ENCODE measurements at regions not wholly inside any gene's neighbourhood (a gene's known extent, or its start where the extent isn't known, plus 50 kb on each side); places are given as distances from the start of the nearest gene placed in this dataset.
"Not testable (repeated sequence)": the region's sequence is repeated elsewhere in the genome, so short reads cannot be mapped to it uniquely, and the experiment has no call there.

DNA sequence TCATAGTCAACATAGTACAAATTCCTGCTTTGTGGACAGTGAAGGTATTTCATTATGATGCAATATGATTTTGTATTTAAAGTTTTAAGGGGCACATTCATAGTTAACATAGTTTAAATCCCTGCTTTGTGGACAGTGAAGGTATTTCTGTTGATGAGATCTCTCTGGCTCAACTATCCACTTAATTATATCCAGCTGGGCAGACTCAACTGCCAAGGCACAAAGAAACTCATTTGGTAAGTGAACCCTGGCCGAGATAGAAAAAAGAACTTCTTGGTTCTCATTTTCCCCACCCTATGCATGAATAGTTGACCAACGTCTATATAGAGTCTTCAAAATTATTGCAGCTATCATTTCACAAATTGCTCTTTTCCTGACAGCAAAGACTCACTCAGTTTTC, 1194.6 kb downstream of the NCAM2 start:
- DNase-seq = no peak

DNA sequence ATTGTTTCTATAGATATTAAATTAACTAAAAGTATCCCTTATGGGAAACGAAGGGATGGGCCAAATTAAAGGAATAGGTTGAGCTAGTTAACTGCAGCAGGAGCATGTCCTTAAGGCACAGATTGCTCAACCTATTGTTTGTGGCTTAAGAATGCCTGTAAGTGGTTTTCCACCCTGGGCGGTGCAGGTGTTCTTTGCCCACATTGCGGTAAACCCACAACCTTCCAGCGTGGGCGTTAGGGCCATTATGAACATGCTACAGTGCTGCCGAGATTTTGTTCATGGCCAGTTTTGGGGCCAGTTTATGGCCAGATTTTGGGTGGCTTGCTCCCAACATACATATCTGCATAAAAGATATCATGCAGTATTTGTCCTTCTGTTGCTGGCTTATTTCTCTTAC, 1196.8 kb downstream of the NCAM2 start:
- not testable (repeated sequence) for DNase-seq

DNA sequence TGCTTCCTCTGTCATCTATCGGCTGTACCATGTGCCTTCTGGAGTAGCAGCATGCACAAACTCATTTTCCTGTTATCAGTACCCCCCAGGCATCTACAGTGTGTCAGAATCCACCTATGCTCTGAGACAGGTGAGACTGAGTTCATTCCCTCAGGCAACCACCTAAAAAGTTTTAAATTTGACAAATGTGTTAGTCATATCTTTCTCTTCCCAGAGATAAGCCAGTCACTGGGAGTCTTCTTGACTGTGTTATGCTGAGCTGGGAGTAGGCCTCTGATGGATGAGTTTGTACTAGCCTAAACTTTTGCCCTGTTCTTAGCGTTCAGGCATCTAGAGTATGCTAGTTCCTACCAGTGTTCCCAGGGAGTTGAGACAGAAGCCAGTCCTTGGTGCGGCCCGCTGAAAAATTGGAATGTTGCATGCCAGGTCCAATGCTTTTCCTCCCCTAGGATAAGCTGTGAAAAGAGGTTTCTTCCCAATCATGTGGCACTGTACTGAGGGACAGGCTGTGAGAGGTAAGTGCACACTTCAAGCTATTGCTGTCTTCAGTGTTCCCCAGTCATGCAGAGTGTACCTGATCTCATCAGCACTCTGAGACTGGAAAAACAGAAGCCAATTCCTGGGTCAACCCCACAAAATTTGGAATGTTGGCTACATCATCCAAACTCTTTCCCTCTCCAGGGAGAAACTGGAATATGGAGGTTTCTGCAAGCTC, 1202.3 kb downstream of the NCAM2 start:
- DNase-seq = no peak

DNA sequence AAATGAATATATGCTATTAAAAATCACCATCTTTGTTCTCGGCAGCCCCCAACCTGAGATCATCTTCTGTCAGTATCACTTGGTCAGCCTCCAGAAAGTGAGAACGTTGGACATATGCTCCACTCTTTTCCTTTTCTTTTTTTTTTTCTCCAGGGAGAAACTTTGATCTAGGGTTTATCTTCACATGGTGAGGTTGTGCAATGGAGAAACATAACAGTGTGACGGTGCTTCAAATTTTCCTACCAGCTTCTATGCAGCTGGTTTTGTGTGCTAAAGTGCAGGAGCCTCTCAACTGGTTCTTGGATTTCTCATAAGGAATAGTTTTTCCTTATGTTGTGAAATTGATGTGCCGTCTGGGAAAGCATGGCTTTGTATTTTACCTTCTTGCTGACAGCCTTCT, 1202.9 kb downstream of the NCAM2 start:
- DNase-seq = no peak

DNA sequence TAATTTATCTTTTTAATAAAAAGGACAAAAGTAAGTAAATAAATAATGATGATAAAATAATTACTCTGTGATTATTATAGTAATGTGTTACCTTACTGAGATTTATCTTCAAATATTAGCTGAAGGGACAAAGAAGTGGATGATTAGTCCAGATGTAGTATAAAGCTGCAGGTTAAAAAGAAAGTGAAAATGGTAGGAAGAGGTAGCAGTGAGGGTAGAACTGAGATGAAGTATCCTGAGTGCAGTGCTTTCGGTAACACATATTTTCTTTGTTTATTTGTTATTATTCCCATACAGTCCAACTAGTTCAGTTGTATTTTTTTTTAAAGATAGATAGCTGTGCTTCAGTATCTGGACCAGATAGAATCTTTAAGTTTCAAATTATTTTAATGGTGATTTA, 1203.5 kb downstream of the NCAM2 start:
- no peak for DNase-seq

DNA sequence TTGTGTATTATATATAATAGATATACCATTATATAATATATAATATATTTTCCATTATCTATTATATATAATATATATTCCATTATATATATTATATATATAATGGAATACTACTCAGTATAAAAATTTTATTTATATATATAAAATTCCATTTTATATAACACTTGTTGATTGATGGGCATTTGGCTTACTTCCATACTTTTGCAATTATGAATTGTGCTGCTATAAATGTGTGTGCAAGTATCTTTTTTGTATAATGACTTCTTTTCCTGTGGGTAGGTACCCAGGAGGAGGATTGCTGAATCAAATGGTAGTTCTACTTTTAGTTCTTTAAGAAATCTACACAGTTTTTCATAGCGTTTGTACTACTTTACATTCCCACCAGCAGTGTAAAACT, 1211.1 kb downstream of the NCAM2 start:
- no peak for DNase-seq

DNA sequence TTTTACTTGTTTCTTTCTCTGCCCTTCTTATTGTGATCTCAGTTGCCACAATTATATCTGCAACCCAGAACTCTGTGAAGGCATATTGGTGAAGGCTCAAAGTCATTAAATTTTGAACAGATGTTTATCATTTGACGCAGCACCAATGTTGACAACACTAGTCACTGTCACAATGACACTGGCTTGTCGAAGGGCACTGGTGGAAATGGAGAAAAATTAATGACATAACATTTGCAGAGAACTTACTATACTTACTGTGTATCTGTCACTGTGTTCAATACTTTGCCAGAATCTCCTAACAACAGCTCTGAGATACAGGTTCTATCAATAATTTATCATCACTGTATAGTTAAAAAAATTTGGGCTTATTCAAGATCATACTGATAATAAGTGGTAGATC, 1213.7 kb downstream of the NCAM2 start:
- DNase-seq = no peak

DNA sequence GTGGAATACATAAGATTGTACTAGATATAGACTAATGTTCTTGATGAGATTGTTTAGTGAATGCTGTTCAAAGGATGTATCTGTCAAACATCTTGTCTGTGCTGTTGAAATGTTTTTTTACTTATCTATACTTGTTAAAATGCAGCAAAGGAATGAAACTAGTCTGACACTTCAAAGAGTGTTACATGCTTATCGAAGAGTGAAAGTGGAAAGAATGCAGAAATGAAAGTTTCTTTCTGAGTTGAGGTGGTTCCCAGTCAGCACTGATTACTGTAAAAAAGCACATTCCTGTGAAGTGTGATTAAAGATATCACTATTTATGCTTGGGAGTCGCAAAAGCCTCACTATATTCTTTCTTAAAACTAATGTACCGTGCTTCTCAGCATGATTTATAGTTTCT, 1225.2 kb downstream of the NCAM2 start:
- DNase-seq = no peak

DNA sequence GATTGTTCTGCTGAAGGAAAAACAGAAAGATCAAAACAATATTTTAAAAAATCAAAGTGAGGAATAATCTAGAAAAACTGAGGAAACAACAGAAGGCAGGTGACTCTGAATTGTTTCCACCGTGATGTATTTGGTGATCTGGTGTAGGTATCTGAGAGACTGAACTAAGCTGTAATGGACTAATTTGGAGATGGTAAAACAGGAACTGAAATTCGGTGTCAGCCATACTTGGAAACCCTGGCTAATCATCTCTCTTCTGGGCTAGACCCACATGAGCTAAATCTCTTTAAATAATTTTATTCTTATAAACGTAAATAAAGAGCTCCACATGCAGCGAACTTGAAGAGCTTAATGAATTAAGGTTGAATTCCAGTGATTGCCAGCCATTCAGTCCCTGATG, 1226.1 kb downstream of the NCAM2 start:
- DNase-seq = no peak

DNA sequence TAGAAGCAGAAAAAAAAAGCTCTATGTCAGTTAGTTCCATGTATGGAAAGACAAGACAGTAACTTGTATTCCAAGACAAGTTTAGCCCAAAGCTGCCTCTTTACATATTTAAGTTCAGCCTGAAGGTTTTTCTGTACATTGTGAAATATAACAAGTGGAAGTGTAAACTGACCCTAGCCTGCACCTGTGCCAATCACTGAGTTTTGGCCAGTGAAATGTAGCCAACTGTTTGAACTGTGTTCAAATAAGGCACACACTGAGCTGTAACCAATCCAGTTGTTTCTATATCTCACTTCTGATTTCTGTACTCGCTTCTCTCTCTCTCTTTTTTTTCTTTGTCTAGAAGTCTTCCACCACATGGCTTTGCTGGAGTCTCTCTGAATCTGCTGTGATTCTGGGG, 1227.1 kb downstream of the NCAM2 start:
- no peak for DNase-seq

DNA sequence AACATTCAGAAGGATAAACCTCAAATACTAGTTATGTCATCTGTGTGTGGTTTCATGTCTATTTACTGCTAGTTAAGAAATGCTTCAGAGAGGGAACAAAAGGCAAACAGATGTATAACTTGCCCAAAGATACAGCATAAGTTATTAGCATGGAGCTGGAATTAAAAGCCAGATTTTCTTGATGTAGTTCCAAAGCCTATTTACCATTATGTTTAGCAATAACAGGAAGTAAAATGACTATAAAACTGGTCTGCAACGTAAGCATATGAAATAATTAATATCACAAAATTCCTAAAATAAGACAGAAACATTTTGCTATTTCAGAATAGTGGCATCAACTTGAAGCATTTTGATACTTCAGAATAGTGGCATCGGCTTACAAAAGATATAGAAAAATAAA, 1232.8 kb downstream of the NCAM2 start:
- DNase-seq = no peak

DNA sequence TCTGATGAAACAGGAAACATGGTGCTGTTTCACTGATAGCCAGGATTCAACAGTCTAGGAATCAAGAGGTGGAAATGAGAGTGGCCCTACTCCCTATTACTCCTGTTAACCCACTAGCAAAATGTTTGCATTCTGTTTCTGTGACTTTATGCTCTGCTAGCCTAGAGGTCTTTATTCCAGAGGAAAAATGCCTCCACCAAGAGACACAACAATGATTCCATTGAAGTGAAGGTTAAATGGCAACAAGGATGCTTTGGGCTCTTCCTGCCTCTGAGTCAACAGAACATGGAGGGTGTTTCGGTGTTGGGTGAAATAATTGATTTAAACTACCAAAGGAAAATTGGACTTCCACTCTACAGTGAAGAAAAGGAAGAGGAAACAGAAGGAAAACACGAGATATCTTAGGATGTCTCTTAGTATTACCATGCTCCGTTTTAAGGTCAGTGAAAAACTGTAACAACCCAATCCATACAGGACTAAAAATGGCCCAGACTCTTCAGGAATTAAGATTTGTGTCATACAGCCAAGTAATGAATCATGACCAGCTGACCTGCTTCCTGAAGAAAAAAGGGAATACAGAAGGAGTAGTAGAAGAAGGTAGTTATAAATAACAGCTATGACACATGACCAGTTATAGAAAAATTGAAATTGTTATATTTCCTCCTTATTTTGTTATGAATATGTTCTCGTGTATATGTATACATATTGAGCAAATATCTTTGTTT, 1237.8 kb downstream of the NCAM2 start:
- no peak for DNase-seq

DNA sequence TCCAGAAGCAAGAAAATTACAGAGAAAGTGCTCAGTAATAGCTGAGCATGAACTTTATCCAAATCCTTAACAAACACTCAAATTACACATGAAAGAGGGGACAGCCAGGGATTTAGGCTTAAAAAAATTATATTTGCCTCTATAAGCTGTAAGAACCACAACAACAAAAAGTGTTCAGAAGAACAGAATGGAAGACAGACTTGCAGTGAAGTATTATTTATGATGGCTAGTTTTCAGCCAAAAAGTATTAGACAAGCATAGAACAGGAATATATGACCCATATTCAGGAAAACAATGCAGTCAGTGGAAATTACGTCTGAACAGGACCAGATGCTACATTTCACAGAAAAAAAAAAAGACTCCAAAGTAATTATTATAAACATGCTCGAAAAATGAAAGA, 1246.3 kb downstream of the NCAM2 start:
- DNase-seq = no peak

DNA sequence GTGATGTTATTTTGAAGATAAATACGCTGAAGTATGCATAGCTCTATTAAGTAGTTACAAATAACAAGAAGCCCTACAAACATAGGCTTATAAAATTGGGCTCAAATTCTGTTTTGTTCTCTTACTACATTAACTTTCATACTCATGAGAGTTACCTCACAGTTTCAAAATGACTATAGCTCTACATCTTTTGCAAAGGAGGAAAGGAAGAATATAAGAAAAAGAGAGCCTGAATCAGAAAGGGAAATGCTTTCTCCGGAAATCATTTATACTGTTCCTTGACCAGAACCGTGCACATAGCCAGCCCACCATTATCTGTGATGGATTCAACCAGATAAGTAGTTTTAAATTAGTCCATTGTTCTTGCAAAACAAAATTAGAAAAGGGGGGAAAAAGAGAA, 1252.1 kb downstream of the NCAM2 start:
- DNase-seq = no peak

DNA sequence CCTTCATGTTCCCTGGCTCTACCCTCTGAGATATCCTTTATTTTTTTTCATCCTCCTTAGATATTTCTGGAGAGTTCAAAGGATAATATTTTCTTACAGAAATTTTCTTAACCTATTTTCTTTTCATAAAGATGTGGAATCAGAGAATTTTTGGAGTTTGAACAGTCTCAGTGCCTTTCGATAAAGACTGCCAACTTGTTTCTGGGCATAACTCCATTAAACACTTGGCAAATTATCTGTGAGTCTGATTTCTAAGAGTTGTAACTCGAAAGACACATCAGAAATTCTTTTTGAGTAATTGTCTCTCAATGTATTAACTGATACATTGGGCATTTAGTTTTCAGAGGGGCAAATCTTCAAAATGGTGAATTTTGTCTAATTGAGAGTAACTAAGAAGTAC, 1255.6 kb downstream of the NCAM2 start:
- DNase-seq = no peak

DNA sequence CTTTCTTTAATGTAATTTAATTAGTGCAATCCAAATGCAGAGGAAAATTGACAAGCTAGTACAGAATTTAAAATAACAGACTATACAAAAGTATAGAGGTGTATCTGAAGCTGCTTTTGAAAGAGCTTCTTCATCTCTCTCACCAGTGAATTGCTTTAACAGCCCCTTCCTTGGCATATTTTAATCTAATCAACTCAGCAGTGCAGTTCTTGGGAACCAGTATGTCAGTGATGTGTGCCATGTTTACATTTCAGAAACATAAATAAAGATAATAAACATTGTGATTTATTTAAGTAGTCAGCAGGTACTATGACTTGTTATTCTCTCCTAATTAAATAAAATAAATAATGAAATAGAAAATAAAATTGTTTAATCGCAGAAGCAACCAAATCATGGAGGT, 1260.6 kb downstream of the NCAM2 start:
- DNase-seq = no peak

DNA sequence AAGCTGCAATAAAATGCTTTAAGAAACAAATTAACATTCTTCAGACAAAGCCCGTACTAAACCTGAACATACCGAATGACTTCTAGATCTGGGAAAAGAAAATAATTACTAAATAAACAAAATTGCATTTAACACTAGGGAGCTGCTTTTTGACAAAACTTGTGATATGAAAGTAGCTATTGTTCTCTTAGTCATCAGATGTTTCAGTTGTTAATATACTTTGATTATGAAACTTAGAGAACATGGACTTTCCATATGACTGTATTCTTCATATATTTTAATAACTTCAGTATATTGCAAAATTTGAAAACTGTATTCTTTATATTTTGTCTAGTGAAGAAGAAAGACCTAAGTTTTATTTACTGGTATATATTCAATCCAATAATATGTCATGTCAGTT, 1262.1 kb downstream of the NCAM2 start:
- no peak for DNase-seq

DNA sequence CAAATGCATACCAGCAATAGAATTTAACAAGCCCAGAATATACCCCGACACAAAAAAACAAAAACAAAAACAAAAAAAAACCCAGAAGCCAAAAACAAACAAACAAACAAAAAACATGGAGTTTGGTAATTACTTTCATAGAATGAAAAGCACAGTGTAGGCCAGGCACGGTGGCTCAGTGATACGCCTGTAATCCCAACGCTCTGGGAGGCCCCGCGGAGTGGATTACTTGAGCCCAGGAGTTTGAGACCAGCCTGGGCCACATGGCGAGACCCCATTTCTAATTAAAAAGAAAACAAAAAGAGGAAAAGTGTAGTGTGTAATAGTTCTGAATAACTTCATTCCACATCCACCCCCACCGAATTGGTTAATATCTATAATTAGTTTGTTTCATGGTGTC, 1265.7 kb downstream of the NCAM2 start:
- DNase-seq = no peak

DNA sequence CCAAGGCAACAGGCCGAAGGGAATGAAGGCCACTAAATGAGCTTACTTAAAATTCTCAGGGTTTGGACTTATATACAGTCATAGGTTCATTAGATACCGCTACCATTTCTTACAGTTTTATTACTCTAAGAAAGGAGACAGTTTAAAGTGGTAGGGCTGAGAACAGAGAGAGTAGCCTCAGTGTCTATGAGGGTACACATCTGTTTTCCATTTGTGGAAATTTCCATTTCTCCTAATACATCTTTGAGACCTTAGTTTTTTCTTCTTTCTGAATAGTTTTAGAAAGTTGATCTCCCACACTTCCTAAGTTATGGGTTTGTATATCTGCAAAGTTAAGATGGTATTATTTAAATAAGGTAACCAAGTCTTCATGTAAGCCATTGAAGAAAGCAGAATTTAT, 1279.1 kb downstream of the NCAM2 start:
- DNase-seq = no peak

DNA sequence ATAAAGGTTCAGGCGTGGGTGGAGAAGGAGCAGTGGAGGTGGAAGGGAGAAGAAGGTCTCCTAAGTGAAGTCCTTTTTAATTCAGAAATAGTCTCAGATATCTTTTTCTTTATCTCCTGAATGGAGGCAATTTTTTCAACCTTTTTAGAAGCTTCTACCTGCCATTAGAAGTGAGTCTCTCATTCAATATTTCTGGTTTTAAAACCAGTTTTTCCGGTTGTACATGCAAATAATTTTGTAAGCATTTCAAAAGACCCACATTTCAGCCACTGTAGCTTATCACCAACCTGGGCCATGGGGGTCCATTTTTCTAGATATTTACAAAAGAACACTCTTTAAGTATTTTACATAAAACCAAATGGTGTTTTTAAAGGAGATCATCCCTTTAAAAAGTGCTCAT, 1280.2 kb downstream of the NCAM2 start:
- DNase-seq = no peak

DNA sequence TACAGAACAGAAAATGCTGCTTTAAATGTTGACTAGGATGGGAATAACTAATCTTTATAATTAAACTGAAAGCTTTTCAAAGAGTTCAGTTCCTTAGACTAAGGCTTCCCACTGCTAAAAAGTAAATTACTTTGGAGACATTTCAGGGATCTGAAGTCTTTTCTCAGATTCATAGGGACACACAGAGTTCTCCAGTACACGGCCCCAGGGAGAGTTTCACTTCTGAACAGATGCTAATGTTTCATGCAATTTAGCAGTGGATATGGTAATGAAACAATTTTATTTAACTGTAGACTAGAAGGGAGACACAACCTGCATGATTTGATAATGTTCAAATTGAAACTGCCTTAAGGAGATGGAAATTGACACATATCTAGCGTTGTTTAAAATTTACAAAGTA, 1282.6 kb downstream of the NCAM2 start:
- DNase-seq = no peak

DNA sequence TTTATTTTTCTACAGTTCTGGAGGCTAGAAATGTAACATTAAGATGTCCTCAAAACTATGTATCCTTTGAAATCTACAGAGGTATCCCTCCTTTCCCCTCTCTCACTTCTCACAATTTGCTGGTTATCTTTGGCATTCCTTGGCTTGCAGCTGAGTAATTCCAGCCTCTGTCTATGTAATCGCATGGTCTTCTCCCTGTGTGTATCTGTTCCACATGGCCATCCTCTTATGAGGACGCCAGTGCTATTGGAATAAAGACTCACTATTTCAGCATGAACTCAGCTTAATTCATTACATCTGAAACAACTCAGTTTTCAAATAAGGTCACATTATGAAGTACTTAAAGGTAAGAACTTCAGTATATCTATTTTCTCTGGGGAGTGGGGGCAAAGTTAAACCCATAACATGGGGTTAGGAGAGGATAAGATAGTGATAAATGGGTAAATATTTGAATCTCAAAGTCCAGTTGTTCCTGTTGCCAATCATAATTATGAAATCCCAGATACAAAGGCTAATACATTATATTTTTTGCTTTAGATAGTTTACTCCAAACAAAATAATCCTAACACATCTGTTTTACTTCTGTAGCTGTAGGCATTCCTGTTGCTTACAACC, 1290.8 kb downstream of the NCAM2 start:
- DNase-seq = no peak

DNA sequence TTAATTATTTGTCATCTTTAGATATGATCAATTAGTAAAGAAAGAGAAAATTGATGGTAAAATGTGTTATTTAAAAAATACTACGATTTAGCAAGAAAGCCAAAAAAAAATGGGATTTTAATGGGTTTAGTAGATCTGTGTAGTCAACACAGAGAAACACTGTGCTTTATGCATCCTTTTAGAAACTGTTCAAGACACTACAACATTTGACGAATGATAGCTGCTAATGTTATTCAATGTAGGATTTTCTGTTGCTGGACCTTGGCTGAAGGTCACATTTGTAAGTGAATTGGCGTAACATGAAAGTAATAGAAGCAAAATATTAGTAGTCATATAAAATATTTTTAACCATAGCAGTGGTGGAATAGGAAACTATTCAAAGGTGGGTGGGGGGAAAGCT, 1293.9 kb downstream of the NCAM2 start:
- no peak for DNase-seq

DNA sequence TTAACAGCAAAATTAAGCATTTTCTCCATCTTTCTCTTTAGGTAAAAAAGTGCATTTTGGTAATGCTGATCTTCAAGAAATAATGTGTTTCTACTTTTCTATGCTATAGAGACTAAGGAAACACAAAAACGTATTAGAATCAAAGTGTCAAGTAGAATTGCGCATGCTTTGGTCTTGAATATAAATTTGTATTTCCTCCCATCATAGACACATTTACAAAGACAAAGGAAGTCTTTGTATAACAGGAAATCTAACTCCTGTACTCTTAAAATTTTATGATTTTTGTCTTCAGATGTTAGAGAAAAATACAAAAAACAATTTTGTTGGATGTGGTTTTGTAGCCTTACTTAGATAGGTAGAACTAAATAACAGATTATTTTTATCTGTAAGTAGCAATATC, 1299.4 kb downstream of the NCAM2 start:
- DNase-seq = no peak
